Activated CD4-positive, alpha-beta T cell treated with anti-CD3 and anti-CD28 coated beads for 1 hour (primary cell): ENCODE measurements at regions not wholly inside any gene's neighbourhood (a gene's known extent, or its start where the extent isn't known, plus 50 kb on each side); places are given as distances from the start of the nearest gene placed in this dataset.
"Not testable (repeated sequence)": the region's sequence is repeated elsewhere in the genome, so short reads cannot be mapped to it uniquely, and the experiment has no call there.

ENCODE experiments used
- DNase-seq: peaks from one replicate; pipeline ENCODE4 v3.0.0-alpha.2; 2020

DNA sequence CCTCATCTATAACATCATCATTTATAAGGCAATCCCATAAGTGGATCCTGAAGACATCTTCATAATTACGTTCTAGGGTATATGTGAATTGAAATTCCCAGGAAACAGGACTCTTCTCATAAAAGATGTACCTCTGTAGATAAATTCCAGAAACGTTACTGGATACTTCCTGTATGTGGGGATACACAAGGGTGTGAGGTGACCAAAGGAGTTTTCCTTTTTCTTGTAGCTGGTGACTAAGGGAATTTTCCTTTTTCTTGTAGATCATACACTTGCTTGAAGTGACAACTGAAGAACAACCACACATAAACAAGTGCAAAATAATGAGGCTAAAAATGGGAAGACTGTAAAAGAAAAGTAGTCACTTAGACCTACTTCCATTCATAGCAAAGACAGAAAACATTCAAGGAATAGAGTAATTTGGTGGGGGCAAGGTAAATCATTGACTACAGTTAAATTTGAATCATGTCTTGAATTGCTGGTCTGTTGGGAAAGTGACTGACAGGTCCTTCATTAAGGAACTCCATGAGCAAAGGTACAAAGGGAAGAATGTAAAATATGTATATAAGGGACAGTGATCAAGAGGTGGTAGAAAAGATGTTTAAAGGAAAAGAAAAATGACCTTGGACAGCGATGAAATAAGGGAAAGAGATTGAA, 53.2 kb upstream of the UBE2E3 start:
- no peak for DNase-seq

- no peak for DNase-seq
These were observed 54.7 kb upstream of the UBE2E3 start for GRCh38 chr2:180925700-180926099.

- DNase-seq, result no peak
These were observed 56.3 kb upstream of the UBE2E3 start for GRCh38 chr2:180924063-180924462.

DNA sequence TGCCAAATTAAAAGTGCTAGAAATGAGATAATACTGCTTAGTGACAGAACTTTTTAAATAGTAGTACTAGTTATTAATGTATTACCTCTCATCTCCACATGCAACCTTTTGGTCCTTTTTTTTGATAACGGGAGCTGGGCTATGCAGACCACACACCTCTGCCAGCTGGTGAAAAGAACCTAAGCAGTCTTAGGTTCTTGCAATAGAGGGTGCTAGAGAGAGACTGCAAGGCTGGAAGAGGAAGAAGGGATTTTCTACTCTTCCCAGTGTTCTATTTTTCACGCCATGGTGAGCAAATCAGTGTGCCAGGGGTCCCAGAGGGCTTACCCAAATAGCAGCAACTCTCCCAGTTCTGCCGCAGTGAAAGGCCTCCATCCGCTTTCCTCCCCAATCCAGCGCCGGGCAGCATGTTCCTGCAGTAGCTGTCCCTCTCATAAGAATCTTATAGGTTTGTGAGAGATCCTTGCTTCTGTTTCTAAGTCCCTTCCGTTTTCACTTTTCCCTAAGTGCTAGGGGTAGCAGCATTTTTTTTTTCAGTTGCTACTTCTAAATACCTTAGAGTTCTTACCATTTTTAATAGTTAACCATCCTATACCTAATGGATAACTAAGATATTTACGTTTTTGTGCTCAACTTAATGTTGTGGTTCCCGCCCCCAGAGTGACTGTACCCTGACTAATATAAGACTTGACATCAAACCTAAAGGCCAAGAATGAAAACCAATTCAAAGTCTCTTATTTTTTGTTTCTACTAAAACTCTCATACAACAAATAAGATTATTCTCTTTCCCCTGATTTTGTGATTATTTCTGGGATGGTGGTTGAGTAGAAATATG, 69.4 kb upstream of the UBE2E3 start:
- DNase-seq, result no peak

GRCh38 chr2:180907731-180908130, 72.7 kb upstream of the UBE2E3 start:
- no peak for DNase-seq

- DNase-seq, result no peak
These were observed 74.9 kb upstream of the UBE2E3 start for GRCh38 chr2:180905461-180905860.

- DNase-seq, result no peak
These were observed 75.4 kb upstream of the UBE2E3 start for GRCh38 chr2:180905002-180905401.

DNA sequence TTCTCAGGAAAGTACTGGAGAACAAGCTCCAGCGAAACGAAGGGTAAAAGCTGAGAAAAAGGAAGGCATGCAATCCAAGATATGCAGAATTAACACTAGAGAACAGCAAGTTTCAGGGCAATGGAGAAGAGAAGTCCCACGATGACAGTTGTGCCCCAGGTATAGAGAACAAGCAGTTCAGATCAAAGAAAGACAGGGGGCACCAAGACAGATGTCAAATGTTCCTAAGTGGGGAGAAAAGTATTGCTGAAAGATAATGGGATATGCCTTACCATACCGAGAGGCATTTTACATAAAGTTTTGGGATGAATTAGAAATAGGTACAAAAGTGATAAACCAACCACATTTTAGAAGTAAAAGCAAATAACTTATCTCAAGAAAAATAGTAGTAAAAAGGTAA, 79.1 kb upstream of the UBE2E3 start:
- DNase-seq, result no peak

GRCh38 chr2:180893752-180894151, 86.7 kb upstream of the UBE2E3 start:
- DNase-seq, result no peak

GRCh38 chr2:180892091-180892490, 88.3 kb upstream of the UBE2E3 start:
- no peak for DNase-seq

- no peak for DNase-seq
These were observed 89.0 kb upstream of the UBE2E3 start for GRCh38 chr2:180891360-180891759.

DNA sequence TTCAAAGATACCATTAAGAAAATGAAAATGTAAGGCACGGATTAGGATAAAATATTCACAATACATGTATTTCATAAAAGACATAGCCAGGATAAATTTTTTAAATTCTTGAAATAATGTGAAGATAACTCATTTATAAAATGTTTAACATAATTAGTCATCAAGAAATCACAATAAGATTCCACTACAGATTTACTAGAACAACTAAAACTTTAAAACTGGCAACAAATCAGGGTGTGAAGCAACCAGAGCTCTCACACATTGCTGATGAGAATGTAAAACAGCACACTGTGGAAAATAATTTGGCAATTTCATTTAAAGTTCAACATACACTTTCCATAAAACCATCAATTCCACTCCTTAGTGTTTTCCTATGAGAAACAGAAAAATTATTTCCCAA, 89.6 kb upstream of the UBE2E3 start:
- DNase-seq, result no peak

DNA sequence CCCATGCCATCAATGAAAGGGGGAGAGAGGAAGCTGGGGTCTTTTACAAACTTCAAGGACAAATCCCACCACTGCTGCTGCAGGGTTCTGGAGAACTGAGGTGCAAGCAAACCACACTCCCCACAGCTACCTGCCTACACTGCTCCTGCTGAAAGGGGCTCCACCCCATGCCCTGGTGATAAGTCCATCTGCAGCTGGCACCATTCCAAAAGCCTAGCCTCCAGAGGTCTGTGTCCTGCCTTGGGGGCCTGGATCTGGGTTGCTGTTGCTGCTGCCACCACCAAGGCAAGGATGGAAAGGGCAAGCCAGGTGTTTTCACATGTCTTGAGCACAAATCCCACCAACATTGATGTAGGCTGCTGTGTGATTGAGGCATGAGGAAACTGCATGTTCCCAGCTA, 97.4 kb upstream of the UBE2E3 start:
- DNase-seq, result no peak

DNA sequence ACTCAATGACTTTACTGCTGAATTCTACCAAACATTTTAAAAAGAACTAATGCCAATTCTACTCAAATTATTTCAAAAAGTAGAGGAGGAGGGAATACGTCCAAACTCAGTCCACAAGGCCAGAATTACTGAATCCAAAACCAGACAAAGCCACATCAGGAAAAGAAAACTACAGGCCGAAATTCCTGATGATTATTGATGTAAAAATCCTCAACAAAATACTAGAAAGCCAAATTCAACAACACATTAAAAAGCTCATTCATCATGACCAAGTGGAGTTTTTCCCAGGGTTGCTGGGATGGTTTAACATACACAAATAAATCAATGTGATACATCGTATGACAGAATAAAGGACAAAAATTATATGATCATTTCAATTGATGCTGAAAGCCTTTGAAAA, 103.9 kb upstream of the UBE2E3 start:
- no peak for DNase-seq

GRCh38 chr2:180873219-180873618, 107.2 kb upstream of the UBE2E3 start:
- no peak for DNase-seq

GRCh38 chr2:180872781-180873180, 107.6 kb upstream of the UBE2E3 start:
- DNase-seq, result not testable (repeated sequence)

- DNase-seq, result no peak
These were observed 108.2 kb upstream of the UBE2E3 start for GRCh38 chr2:180872255-180872654.

DNA sequence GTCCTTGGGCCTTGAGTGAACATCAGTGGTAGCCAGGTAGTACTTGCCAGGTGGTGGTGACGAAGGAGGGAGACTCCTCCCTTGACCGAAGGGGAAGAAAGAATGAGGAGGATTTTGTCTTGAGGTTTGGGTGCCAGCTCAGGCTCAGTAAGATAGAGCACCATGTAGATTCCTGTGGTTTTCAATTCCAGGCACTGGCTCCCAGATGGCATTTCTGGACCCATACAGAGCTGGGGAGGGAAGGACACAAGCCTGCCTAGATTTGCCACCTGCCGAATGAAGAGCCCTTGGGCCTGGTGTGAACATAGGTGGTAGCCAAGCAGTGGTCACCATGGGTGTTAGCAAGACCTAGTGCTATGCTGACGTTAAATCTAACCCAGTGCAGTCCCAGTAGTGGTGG, 108.8 kb upstream of the UBE2E3 start:
- DNase-seq, result no peak

GRCh38 chr2:180849851-180850250, 130.6 kb upstream of the UBE2E3 start:
- no peak for DNase-seq

GRCh38 chr2:180848393-180848792, 132.0 kb upstream of the UBE2E3 start:
- DNase-seq, result no peak

- DNase-seq, result no peak
These were observed 133.5 kb upstream of the UBE2E3 start for GRCh38 chr2:180846756-180847472.

- no peak for DNase-seq
These were observed 137.9 kb upstream of the UBE2E3 start for GRCh38 chr2:180842461-180842860.

- DNase-seq, result no peak
These were observed 139.8 kb upstream of the UBE2E3 start for GRCh38 chr2:180840641-180841040.

- DNase-seq, result no peak
These were observed 150.6 kb upstream of the UBE2E3 start for GRCh38 chr2:180829836-180830235.
